Left cardiac atrium (tissue), 4 donors: ENCODE measurements at regions not wholly inside any gene's neighbourhood (a gene's known extent, or its start where the extent isn't known, plus 50 kb on each side); places are given as distances from the start of the nearest gene placed in this dataset.

Source experiments
- ATAC-seq, 2 donors: fragments of 200-7000 bp; cut with Tn5 transposase; one replicate each; pipeline ENCODE4 v1.9.1; 2020; ENCODE audit warnings: mild to moderate bottlenecking in 2 of 2, moderate library complexity in 2 of 2
- DNase-seq: peaks from one replicate; pipeline ENCODE4 v3.0.0-alpha.2; 2020
- intact Hi-C, 2 donors: fragments of 100-400 bp; cut with DNase I; formaldehyde crosslinking; loops; one replicate each; pipeline versions ENCODE4 v1.14.1 to v1.15.1; 2022 to 2023
- donor health status: DM: no; HTN: yes; CAD: no.
- donor health status: DM: no; HTN: yes; CAD: no; lungs with severe emphysema.
- donor health status: DM: yes; HTN: yes; CAD: no.
- donor health status: Dilated cardiomyopathy.

DNA sequence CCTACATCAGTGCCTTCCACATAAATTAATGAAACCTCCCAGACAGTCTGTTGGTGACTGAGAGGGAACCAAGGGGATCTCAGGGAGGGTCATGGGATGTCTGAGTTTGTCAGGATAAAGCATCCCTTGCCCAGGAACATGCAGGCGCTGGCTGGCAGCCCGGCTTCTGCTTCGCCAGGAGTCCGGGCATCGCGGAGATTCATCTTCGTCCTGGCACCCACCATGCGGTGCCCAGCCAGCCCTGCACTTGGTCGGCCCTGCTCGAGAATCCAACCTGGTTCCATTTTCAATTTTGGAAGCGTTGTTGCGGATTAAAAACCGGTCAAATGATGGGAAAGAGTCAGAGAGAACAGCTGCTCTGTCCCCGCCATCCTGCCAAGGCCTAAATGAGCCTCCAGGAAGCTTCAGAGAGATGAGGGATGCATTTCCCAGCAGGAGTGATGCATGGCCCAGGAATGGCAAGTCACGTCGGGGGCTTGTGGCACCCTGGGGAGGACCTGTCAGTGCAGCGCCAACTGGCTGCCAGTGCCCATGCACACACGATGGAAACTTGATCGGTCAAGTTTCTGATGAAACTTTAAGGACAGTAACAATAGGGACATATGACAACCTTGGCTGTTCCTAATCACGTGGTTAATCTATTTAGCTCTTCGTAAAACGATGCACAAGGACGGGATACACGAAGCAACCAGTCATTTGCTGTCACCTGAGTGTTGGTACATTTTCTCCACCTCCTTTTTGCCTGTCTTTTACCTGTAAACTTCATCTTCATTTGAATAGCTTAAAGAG lies 260.8 kb upstream of the MKI67 start:
- ATAC-seq: no peak
- no peak for DNase-seq

GRCh38 chr10:128390596-128390995 lies 264.4 kb upstream of the MKI67 start:
- no peak for ATAC-seq
- DNase-seq: no peak
- intact Hi-C loops: no loop called here

More for the DNA sequence above, 260.8 kb upstream of the MKI67 start:
- intact Hi-C loops: no loop called here

GRCh38 chr10:128393546-128393945 lies 267.3 kb upstream of the MKI67 start:
- DNase-seq (no peak), ATAC-seq (no peak)
- intact Hi-C loops: no loop called here

GRCh38 chr10:128398118-128398517 lies 271.9 kb upstream of the MKI67 start:
- no peak for ATAC-seq
- no peak for DNase-seq
- intact Hi-C loops: no loop called here

DNA sequence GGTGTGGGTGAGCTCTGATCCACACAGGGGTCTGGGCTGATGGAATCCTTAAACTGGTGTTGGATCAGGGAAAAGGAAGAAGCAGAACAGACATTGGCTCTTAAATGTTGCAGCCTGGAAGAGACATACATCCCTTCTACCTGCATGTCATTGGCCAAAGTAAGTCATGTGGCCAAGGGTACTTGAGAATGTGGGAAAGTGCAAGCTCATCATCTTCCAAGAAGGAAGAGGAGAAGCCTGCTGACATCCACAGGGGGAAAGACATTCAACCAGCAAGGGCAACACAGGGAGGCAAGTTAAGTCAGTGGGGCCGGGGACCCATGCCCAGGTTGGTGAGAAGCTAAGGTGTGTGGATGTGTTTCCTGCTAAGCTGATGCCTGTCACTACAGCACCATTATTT lies 272.8 kb upstream of the MKI67 start:
- DNase-seq: no peak
- intact Hi-C loops: no loop called here
- no peak for ATAC-seq

- ATAC-seq (no peak), DNase-seq (no peak)
- intact Hi-C loops: no loop called here
These were observed 274.3 kb upstream of the MKI67 start for GRCh38 chr10:128400564-128400963.

- intact Hi-C loops: no loop called here
- DNase-seq (no peak), ATAC-seq (no peak)
These were observed 279.2 kb upstream of the MKI67 start for GRCh38 chr10:128405450-128405849.

- intact Hi-C loops: loop anchor here in 1 of 2 donors (10.0 kb wide), 1 partner anchor 77 kb away; no protein-coding TSS in a partner anchor
- DNase-seq (no peak), ATAC-seq (no peak)
These were observed 285.4 kb upstream of the MKI67 start for GRCh38 chr10:128411643-128412042.

DNA sequence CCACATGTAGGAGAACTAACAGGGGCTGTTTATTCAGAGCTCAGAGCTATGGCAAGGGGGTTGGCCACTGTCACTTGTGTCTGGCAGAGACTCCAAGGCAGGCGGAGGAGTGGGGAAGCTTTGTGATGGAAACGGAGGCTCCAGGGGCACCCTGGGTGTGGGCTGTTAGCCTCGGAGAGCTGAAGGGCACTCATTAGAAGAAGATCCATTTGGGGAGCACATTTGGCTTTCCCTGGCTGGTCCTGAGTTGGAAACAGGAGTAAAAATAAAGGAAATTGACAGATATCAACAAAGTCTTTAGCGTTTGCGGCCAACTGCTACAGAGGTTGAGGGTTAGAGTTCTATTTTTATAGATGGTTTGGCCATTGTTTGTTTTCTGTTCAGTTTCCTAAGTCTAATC lies 288.3 kb upstream of the MKI67 start:
- intact Hi-C loops: loop anchor here in 1 of 2 donors (10.0 kb wide), 1 partner anchor 80 kb away; no protein-coding TSS in a partner anchor
- ATAC-seq (no peak), DNase-seq (no peak)

GRCh38 chr10:128416231-128416630 lies 290.0 kb upstream of the MKI67 start:
- no peak for ATAC-seq
- intact Hi-C loops: loop anchor here (5.0 to 10.0 kb wide), 2 partner anchors 81 to 94 kb away; no protein-coding TSS in a partner anchor

DNA sequence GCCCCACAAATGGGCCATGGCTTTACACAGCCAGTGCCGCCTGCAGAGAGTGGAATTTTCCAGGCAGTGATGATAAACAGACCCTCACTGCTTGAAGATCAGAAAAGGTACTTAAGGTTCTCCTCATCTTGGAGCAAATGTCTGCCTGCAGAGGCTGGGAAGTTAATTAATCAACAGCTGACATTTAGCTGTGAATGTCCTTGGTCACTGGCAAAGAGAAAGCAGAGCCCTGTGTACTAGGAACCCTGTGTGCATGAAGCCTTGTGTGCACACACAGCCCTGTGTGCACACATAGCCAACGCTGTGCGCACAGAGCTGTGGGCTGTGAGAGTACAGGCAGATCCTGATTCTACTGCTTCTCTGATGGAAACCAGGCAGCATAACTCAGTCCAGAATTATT lies 291.6 kb upstream of the MKI67 start:
- DNase-seq: no peak
- intact Hi-C loops: loop anchor here (2.0 to 10.0 kb wide), 3 partner anchors 83 to 149 kb away; no protein-coding TSS in a partner anchor
- no peak for ATAC-seq

More at GRCh38 chr10:128416231-128416630, 290.0 kb upstream of the MKI67 start:
- no peak for DNase-seq

DNA sequence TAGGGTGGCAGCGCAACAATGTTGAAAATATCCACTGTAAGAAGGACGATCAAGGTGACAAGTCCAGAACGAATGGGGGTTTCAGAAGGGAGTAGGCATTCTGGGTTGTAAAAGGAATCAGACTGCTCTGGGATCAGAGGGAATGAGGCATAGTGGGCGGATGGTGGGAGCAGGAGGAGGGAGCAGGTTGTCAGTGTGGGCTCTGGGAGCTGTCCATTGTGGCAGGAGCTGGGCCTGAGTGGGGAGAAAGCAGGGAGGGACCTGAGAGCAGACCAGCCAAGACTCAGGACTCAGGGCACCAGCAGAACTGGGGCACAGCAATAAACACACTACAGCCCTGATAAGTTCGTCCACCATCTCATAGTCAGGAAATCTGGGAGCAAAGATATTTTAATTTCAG lies 292.6 kb upstream of the MKI67 start:
- no peak for DNase-seq
- intact Hi-C loops: loop anchor here (2.0 to 10.0 kb wide), 3 partner anchors 84 to 150 kb away; no protein-coding TSS in a partner anchor
- no peak for ATAC-seq

DNA sequence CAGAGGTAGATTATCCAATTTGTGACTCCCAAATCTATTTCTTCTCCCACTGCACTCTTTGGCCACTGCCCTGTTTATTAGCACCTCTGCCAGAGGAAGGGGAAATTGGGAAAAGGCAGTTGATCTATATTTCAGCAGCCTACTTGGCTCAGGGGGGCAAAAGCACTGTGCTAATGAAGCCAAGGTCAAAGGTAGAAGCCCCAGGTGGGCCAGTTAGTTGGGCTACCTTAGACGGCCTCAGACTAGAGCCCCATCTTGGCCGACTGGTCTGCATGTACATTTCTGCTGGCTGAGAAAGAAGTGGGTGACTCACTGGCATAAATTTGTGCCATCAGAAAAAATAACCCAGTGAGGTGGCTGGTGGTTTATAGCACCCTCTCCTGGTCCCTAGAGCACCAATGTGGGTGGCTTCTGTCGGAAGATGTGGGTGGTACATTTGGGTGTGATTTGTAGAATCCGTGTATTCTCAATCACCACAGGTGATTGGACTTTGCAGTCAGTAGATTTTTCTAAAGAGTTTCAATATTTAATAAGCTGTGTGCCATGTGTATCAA lies 293.3 kb upstream of the MKI67 start:
- no peak for ATAC-seq
- DNase-seq: no peak
- intact Hi-C loops: loop anchor here (2.0 to 10.0 kb wide), 3 partner anchors 85 to 151 kb away; no protein-coding TSS in a partner anchor

DNA sequence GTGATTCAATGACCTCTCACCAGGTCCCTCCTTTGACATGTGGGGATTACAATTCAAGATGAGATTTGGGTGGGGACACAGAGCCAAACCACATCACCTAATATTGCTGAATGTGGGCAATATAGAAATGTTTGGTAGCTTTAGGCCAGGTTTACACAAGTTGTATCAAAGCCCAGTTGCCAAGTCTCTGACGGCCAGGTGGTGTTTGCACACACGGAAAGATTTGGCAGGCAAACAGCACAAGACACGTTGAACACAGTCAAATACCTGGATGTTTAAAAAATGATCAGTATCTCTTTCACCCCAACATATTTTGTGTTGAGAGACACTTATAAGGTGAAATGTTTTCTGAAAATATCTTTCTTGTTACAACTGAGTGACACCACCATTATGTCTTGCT lies 294.4 kb upstream of the MKI67 start:
- no peak for ATAC-seq
- DNase-seq: no peak
- intact Hi-C loops: no loop called here

GRCh38 chr10:128421371-128422160 lies 295.3 kb upstream of the MKI67 start:
- DNase-seq (no peak), ATAC-seq (no peak)
- intact Hi-C loops: no loop called here

- DNase-seq: no peak
- ATAC-seq: no peak
- intact Hi-C loops: no loop called here
These were observed 296.0 kb upstream of the MKI67 start for GRCh38 chr10:128422190-128422589.

- intact Hi-C loops: no loop called here
- no peak for ATAC-seq
- DNase-seq: no peak
These were observed 296.8 kb upstream of the MKI67 start for GRCh38 chr10:128422999-128423398.

DNA sequence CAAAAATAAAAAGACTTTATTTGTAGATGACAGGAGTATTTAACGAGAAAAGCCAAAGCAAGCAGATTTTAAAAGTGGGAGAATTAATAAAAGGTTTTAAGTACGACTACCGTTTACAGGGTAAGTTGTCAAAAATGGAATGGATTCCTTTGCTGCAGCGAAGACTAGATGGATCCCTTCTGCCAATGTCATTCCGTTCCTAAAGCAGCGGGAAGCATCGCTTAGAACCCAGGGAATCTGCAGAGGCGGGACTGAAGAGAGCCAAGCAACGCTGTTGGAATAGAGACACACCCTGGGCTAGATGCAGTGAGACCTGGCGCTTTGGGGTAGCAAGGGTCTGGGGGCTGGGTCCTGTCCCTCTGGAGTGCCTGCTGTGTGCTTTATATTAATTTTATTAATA lies 303.1 kb upstream of the MKI67 start:
- ATAC-seq: no peak
- intact Hi-C loops: no loop called here
- DNase-seq: no peak

- ATAC-seq (no peak), DNase-seq (no peak)
- intact Hi-C loops: no loop called here
These were observed 303.8 kb upstream of the MKI67 start for GRCh38 chr10:128429835-128430513.
